ENCODE measurements at regions not wholly inside any gene's neighbourhood (a gene's known extent, or its start where the extent isn't known, plus 50 kb on each side); places are given as distances from the start of the nearest gene placed in this dataset.

GRCh38 chr7:34425194-34425593 is 232.8 kb upstream of the NPSR1 start:
- TF ChIP-seq, protein P1, sequence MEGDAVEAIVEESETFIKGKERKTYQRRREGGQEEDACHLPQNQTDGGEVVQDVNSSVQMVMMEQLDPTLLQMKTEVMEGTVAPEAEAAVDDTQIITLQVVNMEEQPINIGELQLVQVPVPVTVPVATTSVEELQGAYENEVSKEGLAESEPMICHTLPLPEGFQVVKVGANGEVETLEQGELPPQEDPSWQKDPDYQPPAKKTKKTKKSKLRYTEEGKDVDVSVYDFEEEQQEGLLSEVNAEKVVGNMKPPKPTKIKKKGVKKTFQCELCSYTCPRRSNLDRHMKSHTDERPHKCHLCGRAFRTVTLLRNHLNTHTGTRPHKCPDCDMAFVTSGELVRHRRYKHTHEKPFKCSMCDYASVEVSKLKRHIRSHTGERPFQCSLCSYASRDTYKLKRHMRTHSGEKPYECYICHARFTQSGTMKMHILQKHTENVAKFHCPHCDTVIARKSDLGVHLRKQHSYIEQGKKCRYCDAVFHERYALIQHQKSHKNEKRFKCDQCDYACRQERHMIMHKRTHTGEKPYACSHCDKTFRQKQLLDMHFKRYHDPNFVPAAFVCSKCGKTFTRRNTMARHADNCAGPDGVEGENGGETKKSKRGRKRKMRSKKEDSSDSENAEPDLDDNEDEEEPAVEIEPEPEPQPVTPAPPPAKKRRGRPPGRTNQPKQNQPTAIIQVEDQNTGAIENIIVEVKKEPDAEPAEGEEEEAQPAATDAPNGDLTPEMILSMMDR (IDR thresholded peaks at IDR 0.05): no peak
- no peak for TF ChIP-seq POLR2AphosphoS5 (IDR thresholded peaks at IDR 0.05)
